ENCODE measurements at regions not wholly inside any gene's neighbourhood (a gene's known extent, or its start where the extent isn't known, plus 50 kb on each side); places are given as distances from the start of the nearest gene placed in this dataset.

GRCh38 chr13:40377783-40378182, 288.7 kb downstream of the FOXO1 start:
- TF ChIP-seq CTCF (IDR thresholded peaks at IDR 0.05) (no peak), POLR2A (IDR thresholded peaks at IDR 0.05) (no peak)

Measured in right lobe of liver (tissue), 4 donors.